ENCODE measurements at regions not wholly inside any gene's neighbourhood (a gene's known extent, or its start where the extent isn't known, plus 50 kb on each side); places are given as distances from the start of the nearest gene placed in this dataset.

- TF ChIP-seq CTCF (IDR thresholded peaks at IDR 0.05; ENCODE audit: poor library complexity, severe bottlenecking) (no peak), RAD21 (conservative IDR thresholded peaks at IDR 0.05) (no peak)
Measured at GRCh38 chr5:10045376-10045775, 204.3 kb downstream of the ATPSCKMT start.

Data from neural cell (in vitro differentiated cells).